Head of caudate nucleus (tissue), 42 donors: ENCODE measurements at regions not wholly inside any gene's neighbourhood (a gene's known extent, or its start where the extent isn't known, plus 50 kb on each side); places are given as distances from the start of the nearest gene placed in this dataset.
"Not testable (repeated sequence)": the region's sequence is repeated elsewhere in the genome, so short reads cannot be mapped to it uniquely, and the experiment has no call there.

Experiments
- DNase-seq, 42 donors: peaks; one replicate each; pipeline versions ENCODE4 v3.0.0 to v3.0.0-alpha.2; 2020 to 2021; ENCODE audit warnings: mixed read lengths in 7 of 42
- intact Hi-C: fragments of 100-400 bp; cut with DNase I; formaldehyde crosslinking; loops from one replicate; pipeline ENCODE4 v1.15.0; 2022

GRCh38 chr3:102827386-102827785 is 392.6 kb downstream of the ZPLD1 start:
- intact Hi-C loops: no loop called here
- DNase-seq: no peak

DNA sequence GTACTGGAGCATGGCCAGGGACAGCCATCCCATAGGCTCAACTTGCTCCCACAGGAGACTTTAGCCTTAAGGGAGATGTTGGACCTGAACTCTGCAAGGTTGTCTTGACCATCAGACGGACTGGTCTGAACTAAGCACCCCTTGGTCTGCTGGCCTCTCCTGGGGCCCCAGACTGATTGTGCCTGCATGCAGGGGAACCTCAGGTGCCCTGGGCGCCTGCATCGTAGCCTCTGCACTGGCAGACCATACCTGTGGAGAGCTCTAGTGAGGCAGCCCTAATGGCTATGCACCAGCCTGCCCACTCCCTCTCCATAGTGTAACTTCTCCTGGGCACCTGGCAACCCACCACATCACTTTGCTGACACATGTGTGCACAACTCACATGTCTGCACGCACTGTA is 395.6 kb downstream of the ZPLD1 start:
- DNase-seq: no peak
- intact Hi-C loops: no loop called here

- no peak for DNase-seq
- intact Hi-C loops: no loop called here
Observed at GRCh38 chr3:102841866-102842265, 407.1 kb downstream of the ZPLD1 start.

GRCh38 chr3:102866845-102867244 is 432.0 kb downstream of the ZPLD1 start:
- intact Hi-C loops: no loop called here
- no peak for DNase-seq

GRCh38 chr3:102883515-102883914 is 448.7 kb downstream of the ZPLD1 start:
- DNase-seq: no peak
- intact Hi-C loops: no loop called here

GRCh38 chr3:102885289-102885688 is 450.5 kb downstream of the ZPLD1 start:
- intact Hi-C loops: no loop called here
- DNase-seq: no peak

- DNase-seq: no peak
- intact Hi-C loops: no loop called here
Observed at GRCh38 chr3:102887431-102887830, 452.6 kb downstream of the ZPLD1 start.

DNA sequence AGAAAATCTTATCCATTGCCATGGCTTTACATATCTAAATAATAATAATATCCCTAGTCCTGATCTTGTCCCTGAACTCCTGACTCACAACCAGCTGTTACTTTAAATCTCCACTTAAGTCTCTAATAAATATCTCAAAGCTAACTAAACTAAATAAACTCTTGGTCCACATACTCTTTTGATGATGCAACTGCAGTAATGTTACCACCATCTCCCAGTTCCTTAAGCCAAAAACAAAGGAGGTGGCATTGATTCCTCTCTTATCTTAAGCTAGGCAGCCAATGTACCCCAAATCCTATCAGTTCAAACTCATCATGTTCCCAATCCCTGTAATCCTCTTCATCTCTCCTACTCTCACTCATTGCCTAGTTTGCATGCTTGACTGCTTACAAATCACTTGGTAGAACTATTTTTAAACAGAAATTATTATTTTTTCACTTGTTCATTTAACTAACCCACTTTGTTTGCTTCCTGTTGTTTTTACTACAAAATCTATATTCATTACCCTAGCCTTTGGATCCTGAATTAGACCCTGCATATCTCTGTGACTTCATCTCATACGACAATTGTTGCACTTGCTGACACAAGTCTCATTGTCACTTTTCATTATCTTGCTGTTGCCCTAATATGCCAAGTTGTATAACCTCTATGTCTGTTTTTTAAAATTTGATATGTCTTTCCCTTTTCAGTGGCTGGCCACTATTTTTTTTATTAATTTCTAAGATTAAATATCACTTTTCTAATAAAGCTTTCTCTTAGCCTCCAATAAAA is 462.2 kb downstream of the ZPLD1 start:
- intact Hi-C loops: no loop called here
- no peak for DNase-seq

DNA sequence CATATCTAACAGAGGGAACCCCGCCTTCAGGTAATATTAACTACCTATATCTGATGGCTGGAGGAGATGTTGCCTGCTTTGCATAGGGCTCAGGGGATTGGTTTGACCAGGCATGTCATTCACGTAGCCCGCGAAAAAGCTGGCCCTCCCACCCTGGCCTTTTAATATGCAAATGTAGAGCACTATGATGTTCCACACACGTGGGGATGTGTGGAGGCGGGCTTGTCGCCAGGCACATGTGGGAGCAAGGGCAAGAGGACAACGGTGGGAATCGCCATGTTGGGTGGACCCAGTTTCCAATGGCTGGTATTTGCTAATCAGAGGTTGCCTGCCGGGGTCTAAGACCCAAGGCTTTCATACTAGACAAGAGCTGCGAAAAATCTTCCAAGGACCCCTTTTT is 469.8 kb downstream of the ZPLD1 start:
- no peak for DNase-seq
- intact Hi-C loops: no loop called here

GRCh38 chr3:102905811-102906210 is 471.0 kb downstream of the ZPLD1 start:
- intact Hi-C loops: no loop called here
- DNase-seq: no peak

DNA sequence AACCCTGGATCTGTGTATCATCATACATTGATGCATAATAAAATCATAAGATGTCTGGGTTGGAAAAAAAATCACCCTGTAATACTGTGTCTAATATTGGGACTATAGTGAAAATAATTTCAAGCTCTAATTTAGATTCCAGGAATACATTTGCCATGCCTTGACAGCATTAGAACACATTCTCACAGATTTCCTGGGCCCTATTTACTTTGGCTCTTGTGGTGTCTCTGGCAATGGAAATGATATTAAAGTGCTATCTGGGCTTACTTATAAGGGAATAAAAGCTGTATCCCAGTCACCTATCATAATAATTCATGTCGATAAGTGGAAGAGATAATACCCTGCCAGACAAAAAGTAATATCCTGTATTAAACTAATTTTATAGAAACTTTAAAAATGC is 472.0 kb downstream of the ZPLD1 start:
- intact Hi-C loops: no loop called here
- DNase-seq: no peak

- intact Hi-C loops: no loop called here
- DNase-seq: no peak
Observed at GRCh38 chr3:102909904-102910303, 475.1 kb downstream of the ZPLD1 start.

DNA sequence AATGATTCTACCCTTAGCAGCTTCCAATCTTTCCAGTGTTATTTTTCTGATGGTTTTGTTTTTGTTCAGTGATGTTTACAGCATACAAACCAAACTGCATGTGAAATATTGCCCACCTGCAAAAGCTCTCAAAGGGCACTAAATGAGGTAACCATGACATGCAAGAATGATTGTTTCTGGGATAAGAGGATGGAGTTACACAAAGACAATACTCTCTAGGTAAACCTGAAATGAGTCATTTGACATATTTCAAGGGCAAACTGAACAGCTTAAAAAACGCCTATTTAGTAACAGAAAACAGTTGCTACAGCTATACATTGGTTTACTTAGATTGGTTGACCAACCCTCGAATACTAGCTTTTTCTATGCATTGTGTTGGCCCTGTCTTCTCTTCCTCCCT is 481.7 kb downstream of the ZPLD1 start:
- DNase-seq: no peak
- intact Hi-C loops: no loop called here

DNA sequence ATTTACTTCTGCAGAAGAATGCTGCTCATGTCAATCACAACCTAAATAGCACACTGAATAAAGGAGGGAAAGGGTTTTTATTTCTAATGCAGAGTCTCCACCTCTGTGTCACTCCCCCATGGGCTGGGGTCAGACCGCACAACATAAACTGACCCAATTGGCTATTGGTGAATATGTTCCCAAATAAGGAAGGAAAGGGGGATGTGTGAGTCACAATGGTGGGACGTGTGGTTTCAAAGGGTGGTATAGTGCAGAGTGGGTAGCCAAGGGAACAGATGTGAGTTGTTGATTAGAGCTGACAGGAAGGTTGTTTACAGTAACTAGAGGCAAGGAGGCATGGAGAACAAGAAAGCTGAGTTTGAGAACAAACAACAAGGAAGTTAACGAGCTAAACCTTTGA is 491.8 kb downstream of the ZPLD1 start:
- intact Hi-C loops: no loop called here
- DNase-seq: no peak

DNA sequence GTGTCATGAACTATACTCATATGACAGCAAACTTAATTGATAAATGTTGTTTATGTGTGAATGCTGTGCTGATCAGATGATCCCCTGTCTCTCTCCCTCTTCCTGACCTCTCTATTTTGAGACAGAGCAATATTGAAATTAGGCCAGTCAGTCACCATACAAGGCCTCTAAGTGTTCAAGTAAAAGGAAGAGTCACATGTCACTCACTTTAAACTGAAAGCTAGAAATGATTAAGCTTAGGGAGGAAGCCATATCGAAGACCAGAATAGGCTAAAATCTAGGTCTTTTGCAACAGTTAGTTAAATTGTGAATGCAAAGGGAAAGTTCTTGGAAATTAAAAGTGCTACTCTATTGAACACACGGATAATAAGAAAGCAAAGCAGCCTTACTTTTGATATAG is 498.6 kb downstream of the ZPLD1 start:
- intact Hi-C loops: no loop called here
- DNase-seq: no peak

DNA sequence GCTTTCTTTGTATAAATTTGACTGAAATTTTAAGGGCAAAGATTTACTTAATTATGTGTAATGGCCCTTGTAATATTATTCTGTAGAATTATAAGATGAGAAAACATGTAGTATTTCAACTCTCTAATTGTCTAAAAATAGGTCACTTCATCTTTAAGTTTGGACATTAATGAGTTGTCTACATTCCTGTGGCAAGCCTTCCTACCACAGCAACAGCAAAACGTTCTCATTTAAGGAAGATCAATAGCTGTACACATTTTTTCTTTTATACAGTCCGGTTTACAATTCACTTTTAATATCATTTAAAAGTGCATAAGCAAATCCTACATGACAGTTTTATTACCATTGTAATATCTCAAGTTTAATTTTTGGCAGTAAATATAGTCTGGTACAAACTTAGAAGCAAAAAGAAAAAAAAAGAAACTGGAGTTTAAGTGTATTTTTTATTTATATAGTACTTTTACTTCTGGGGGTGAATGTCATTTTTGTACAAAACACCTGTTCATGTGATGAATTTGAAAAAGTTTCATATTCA is 501.8 kb downstream of the ZPLD1 start:
- intact Hi-C loops: no loop called here
- no peak for DNase-seq

DNA sequence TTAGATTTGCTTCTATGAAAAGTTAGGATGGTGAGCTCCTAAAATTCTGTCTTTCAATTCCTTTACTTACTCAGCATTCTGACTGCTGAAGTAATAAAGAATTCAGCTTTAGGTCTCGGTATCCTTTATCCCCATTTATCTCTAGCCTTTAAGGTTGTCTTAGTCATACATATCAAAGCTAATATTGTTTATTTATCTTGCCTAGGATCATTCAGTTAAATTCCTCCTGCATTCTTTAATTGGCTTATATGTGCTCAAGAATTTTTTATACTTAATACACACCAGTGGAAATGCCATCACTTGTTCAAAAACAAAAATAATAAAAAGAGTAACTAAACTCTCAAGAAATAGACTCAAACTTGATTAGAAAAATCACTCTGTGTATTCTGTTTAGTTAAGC is 507.0 kb downstream of the ZPLD1 start:
- intact Hi-C loops: no loop called here
- DNase-seq: no peak

DNA sequence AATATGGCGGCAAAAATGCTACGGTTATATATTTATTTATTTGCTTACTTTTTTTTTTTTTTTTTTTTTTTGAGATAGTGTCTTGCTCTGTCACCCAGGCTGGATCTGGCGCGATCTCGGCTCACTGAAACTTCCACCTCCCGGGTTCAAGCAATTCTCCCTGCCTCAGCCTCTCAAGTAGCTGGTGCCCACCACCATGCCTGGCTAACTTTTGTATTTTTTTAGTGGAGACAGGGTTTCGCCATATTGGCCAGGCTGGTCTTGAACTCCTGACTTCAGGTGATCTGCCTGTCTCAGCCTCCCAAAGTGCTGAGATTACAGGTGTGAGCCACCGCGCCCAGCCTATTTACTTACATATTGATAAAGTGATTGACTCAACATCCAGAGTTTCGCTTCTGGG is 511.6 kb downstream of the ZPLD1 start:
- intact Hi-C loops, DNase-seq: not testable (repeated sequence)

- DNase-seq: no peak
- intact Hi-C loops: no loop called here
Observed at GRCh38 chr3:102972350-102972749, 537.5 kb downstream of the ZPLD1 start.

GRCh38 chr3:102974333-102974732 is 539.5 kb downstream of the ZPLD1 start:
- intact Hi-C loops: no loop called here

GRCh38 chr3:102979191-102979590 is 544.4 kb downstream of the ZPLD1 start:
- DNase-seq: no peak
- intact Hi-C loops: no loop called here

More at GRCh38 chr3:102974333-102974732, 539.5 kb downstream of the ZPLD1 start:
- DNase-seq: no peak
